Vagina (tissue), 2 donors: ENCODE measurements at regions not wholly inside any gene's neighbourhood (a gene's known extent, or its start where the extent isn't known, plus 50 kb on each side); places are given as distances from the start of the nearest gene placed in this dataset.

Experiments
- CTCF ChIP-seq, 3 experiments: fragments of 450-650 bp in 2 of 3; fragments of 200-600 bp in 1 of 3; sonication (generic) in 1 of 3; IDR thresholded peaks; one replicate each; pipeline ENCODE4 v1.5.1; 2017 to 2019; ENCODE audit warnings: antibody characterized with exemption in 3 of 3, mild to moderate bottlenecking in 2 of 3, moderate library complexity in 2 of 3
- POLR2A ChIP-seq, 2 donors: fragments of 450-650 bp; IDR thresholded peaks; one replicate each; pipeline ENCODE4 v1.6.1; 2017; ENCODE audit warnings: antibody characterized with exemption in 2 of 2, mild to moderate bottlenecking in 2 of 2, moderate library complexity in 2 of 2

DNA sequence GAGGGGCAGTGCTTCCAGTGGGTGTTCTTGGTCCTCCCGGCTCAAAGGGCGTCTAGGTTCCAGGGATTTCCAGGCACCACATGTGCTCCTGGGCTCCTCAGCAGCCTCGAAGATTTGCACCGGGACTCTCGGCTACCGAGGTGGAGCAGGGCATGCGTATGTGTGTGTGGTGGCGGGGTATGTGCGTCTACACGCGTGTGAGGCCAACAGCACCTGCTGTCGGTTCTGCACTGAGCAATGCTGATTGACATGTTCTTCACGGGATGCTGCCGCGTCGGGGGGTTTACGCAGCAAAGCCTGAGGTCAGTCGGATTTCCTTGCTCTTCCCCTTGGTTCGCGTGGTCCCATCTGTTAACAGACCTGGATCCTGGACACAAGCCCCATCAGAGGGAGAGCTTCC is 119.8 kb downstream of the NDUFA10 start:
- TF ChIP-seq CTCF (IDR thresholded peaks at IDR 0.05) (no peak), POLR2A (IDR thresholded peaks at IDR 0.05) (no peak)
